IMR-90 (cell line): ENCODE measurements at regions not wholly inside any gene's neighbourhood (a gene's known extent, or its start where the extent isn't known, plus 50 kb on each side); places are given as distances from the start of the nearest gene placed in this dataset.

Experiments used
- BHLHE40 ChIP-seq: fragments of 150-350 bp; IDR thresholded peaks from 2 replicates; pipeline ENCODE4 v1.6.1; 2016; ENCODE audit warnings: mild to moderate bottlenecking, low read depth, low read length
- CEBPB ChIP-seq: IDR thresholded peaks from 2 replicates; pipeline ENCODE4 v1.6.1; 2012; ENCODE audit warnings: low read depth, low read length, improper control_type of control experiment
- CHD1 ChIP-seq: IDR thresholded peaks from 2 replicates; pipeline ENCODE4 v1.6.1; 2012; ENCODE audit warnings: low read depth, low read length, improper control_type of control experiment
- FOS ChIP-seq: fragments of 150-350 bp; IDR thresholded peaks from 2 replicates; pipeline ENCODE4 v1.6.1; 2016; ENCODE audit warnings: low read depth, low read length
- MAFK ChIP-seq: IDR thresholded peaks from 2 replicates; pipeline ENCODE4 v1.6.1; 2012; ENCODE audit warnings: low read depth, low read length, improper control_type of control experiment
- MAZ ChIP-seq: IDR thresholded peaks from 2 replicates; pipeline ENCODE4 v1.6.1; 2012; ENCODE audit warnings: low read depth, mild to moderate bottlenecking, low read length, improper control_type of control experiment, moderate library complexity, borderline replicate concordance
- NFE2L2 ChIP-seq: fragments of 150-350 bp; IDR thresholded peaks from 2 replicates; pipeline ENCODE4 v1.6.1; 2016; ENCODE audit warnings: low read depth, mild to moderate bottlenecking, low read length
- POLR2A ChIP-seq: IDR thresholded peaks from 2 replicates; pipeline ENCODE4 v1.6.1; 2012; ENCODE audit warnings: mild to moderate bottlenecking, low read depth, low read length
- RAD21 ChIP-seq: IDR thresholded peaks from 2 replicates; pipeline ENCODE4 v1.6.1; 2012; ENCODE audit warnings: low read length, improper control_type of control experiment
- RCOR1 ChIP-seq: IDR thresholded peaks from 2 replicates; pipeline ENCODE4 v1.6.1; 2012; ENCODE audit warnings: mild to moderate bottlenecking, low read length, improper control_type of control experiment; ENCODE audit not compliant: insufficient replicate concordance
- SMC3 ChIP-seq: fragments of 150-350 bp; IDR thresholded peaks from 2 replicates; pipeline ENCODE4 v1.6.1; 2016; ENCODE audit warnings: low read depth, mild to moderate bottlenecking, antibody characterized with exemption, low read length, moderate library complexity
- TF ChIP-seq, protein P1 (sequence below): conservative IDR thresholded peaks from 2 replicates; pipeline ENCODE4 v1.5.1; 2012; ENCODE audit warnings: mild to moderate bottlenecking, low read depth, low read length, improper control_type of control experiment
- TF ChIP-seq, protein P2 (sequence below): fragments of 150-350 bp; IDR thresholded peaks from 2 replicates; pipeline ENCODE4 v1.6.1; 2017; ENCODE audit warnings: mild to moderate bottlenecking, antibody characterized with exemption, low read length, low read depth

DNA sequence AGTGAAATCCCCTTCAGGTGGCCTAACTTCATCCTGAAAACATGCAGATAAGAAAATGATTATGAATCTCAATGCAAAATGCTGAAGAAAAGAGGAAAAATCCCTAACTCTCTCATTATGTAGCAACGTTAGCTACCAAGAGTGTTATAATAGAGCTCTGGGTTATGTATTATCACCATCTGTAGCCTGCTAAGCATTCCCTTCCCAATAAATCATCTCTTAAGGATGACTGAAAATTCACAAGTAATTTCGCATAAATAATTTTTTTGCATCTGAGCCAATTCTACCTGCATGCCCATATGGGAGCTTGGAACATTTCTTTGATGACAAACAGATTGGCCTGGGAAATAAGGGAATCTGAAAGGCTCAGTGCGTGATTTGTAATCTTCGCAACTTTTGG is 216.1 kb downstream of the HTR7 start:
- TF ChIP-seq POLR2A (no peak), CEBPB (no peak), SMC3 (no peak), FOS (no peak), MAFK (no peak), MAZ (no peak), CHD1 (no peak), NFE2L2 (no peak), RCOR1 (no peak), RAD21 (no peak), BHLHE40 (no peak)
- TF ChIP-seq, protein P1, sequence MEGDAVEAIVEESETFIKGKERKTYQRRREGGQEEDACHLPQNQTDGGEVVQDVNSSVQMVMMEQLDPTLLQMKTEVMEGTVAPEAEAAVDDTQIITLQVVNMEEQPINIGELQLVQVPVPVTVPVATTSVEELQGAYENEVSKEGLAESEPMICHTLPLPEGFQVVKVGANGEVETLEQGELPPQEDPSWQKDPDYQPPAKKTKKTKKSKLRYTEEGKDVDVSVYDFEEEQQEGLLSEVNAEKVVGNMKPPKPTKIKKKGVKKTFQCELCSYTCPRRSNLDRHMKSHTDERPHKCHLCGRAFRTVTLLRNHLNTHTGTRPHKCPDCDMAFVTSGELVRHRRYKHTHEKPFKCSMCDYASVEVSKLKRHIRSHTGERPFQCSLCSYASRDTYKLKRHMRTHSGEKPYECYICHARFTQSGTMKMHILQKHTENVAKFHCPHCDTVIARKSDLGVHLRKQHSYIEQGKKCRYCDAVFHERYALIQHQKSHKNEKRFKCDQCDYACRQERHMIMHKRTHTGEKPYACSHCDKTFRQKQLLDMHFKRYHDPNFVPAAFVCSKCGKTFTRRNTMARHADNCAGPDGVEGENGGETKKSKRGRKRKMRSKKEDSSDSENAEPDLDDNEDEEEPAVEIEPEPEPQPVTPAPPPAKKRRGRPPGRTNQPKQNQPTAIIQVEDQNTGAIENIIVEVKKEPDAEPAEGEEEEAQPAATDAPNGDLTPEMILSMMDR = no peak
- TF ChIP-seq, protein P2, sequence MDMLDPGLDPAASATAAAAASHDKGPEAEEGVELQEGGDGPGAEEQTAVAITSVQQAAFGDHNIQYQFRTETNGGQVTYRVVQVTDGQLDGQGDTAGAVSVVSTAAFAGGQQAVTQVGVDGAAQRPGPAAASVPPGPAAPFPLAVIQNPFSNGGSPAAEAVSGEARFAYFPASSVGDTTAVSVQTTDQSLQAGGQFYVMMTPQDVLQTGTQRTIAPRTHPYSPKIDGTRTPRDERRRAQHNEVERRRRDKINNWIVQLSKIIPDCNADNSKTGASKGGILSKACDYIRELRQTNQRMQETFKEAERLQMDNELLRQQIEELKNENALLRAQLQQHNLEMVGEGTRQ = no peak
